ENCODE measurements at regions not wholly inside any gene's neighbourhood (a gene's known extent, or its start where the extent isn't known, plus 50 kb on each side); places are given as distances from the start of the nearest gene placed in this dataset.

- DNase-seq (ENCODE audit: low spot score) = no peak
Observed at GRCh38 chr5:135219868-135220267, 179.2 kb downstream of the MACROH2A1 start.

DNA sequence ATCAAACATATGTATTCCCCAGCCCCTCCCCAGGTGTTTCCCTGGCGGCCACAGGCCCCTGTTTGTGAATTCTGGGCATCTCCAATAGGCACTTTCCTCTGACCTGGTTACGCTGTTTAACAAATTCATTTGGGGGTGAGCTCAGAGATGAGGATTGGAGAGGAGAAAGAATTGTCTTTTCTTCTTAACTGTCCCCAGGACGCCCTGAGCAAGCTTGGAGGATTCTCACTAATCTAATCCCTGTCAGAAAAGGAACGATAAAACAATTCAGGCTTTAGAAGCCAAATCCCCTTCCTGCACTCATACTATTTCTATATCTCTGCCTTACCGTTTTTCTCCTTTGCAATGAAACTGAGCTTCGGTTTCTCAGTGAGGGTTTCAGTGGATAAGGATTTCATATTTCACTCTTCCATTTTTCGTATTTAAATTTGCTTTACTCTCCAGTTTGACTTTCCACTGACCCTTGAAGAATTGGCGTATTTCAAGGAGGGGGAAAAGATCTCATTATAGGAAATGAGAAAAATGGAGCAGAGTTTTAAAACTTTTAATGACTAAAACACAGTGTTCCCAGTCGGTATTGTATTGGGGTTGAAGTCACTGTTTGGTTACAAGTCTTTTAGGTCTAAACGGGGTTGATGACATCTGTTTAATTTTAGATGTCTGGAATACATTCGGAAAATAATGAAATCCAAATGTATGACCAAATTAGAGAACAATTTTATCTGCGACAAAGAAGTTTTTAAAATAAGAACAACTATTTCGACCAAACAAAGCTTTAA, 180.1 kb downstream of the MACROH2A1 start:
- DNase-seq (ENCODE audit: low spot score) = no peak

- no peak for DNase-seq (ENCODE audit: low spot score)
Observed at GRCh38 chr5:135218486-135218755, 180.6 kb downstream of the MACROH2A1 start.

- no peak for DNase-seq (ENCODE audit: low spot score)
Observed at GRCh38 chr5:135217669-135218485, 181.2 kb downstream of the MACROH2A1 start.

- DNase-seq (ENCODE audit: low spot score) = no peak
Observed at GRCh38 chr5:135216471-135217343, 182.3 kb downstream of the MACROH2A1 start.

GRCh38 chr5:135215617-135216470, 181.8 kb upstream of the PITX1 start:
- no peak for DNase-seq (ENCODE audit: low spot score)

GRCh38 chr5:135214897-135215616, 181.0 kb upstream of the PITX1 start:
- DNase-seq (ENCODE audit: low spot score) = peak; percentile 67

GRCh38 chr5:135213466-135214239, 179.6 kb upstream of the PITX1 start:
- no peak for DNase-seq (ENCODE audit: low spot score)

DNA sequence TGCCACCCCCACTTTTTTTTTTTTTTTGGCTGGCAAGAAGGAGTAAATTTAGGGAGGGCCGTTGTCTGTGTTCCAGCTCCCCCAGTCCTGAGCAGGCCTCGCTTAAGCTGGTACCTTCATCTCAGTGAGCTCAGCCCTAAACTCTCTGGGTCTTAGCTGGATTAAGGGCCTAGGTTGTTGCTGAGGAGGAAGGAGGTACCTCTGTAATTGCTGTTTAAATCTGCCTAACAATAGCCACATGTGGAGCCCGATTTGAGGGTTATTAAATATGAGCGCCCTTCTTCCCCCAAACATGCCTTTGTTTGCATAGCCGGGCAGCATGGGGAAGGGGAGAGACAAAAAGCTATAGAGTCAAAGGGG, 179.0 kb upstream of the PITX1 start:
- peak; percentile 76 for DNase-seq (ENCODE audit: low spot score)

GRCh38 chr5:135212361-135213026, 178.5 kb upstream of the PITX1 start:
- DNase-seq (ENCODE audit: low spot score) = peak; percentile 46

- no peak for DNase-seq (ENCODE audit: low spot score)
Observed at GRCh38 chr5:135211791-135212190, 177.8 kb upstream of the PITX1 start.

- peak; percentile 85 for DNase-seq (ENCODE audit: low spot score)
Observed at GRCh38 chr5:135211083-135211790, 177.2 kb upstream of the PITX1 start.

DNA sequence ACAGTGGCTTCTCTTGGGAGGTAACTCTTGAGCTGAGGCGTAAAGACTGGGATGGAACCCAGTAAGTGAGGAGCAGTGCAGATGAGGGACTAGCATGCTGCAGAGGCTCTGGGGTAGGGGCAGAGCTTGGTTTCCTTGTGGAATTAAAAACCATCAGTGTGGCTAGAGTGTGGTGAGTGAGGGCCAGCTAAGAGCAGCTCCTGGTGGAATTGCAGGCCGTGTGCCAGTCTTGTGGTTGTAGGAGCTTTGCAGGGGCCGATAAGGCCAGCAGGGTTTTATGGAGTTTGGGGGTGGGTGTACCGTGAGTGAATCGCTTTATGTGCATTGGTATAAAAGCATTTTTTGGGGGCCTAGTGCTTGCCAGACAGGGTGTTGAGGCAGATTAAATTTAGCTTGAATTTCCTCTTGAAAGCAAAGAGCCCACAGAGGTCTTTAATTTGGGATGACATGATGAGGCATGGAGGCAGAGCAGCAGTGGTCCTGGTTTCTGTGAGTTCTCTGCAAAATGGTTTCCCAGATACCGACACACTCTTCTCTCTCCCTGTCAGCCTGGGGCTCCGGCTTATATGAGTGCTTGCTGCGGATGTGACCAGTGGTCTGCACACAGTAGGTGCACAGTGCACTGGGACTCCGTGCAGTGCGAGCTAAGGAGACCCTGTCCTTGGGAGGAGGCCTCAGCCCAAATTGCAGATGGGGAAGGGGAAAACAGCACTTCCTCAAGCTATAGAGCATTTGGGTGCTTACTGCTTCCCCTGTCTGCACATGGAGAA, 176.4 kb upstream of the PITX1 start:
- peak; percentile 34 for DNase-seq (ENCODE audit: low spot score)

GRCh38 chr5:135208903-135209721, 175.1 kb upstream of the PITX1 start:
- peak; percentile 80 for DNase-seq (ENCODE audit: low spot score)

DNA sequence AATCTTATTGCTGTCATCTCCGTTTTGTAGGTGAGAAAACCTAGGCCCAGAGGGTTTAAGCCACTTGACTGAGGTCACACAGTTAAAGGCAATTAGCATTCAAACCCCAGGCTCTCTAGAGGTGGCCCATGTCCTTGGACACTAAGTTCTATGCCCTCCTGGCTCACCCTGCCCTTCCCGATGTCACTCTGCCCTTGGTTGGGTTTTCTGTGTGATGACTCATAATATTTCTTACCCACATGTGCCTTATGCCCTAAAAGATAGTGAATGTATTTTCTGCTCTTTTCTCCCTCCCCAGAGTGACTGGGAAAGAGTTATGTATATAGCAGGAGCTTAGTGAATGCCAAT, 174.5 kb upstream of the PITX1 start:
- DNase-seq (ENCODE audit: low spot score) = no peak

GRCh38 chr5:135207866-135208265, 173.8 kb upstream of the PITX1 start:
- no peak for DNase-seq (ENCODE audit: low spot score)

GRCh38 chr5:135206862-135207261, 172.8 kb upstream of the PITX1 start:
- no peak for DNase-seq (ENCODE audit: low spot score)
